HG02642 (cell line): ENCODE measurements at regions not wholly inside any gene's neighbourhood (a gene's known extent, or its start where the extent isn't known, plus 50 kb on each side); places are given as distances from the start of the nearest gene placed in this dataset.

Experiments used
- ATAC-seq: cut with Tn5 transposase; IDR thresholded peaks from one replicate; pipeline ENCODE4 v1.9.1; 2021; ENCODE audit warnings: mild to moderate bottlenecking; ENCODE audit not compliant: unreplicated experiment, poor library complexity

DNA sequence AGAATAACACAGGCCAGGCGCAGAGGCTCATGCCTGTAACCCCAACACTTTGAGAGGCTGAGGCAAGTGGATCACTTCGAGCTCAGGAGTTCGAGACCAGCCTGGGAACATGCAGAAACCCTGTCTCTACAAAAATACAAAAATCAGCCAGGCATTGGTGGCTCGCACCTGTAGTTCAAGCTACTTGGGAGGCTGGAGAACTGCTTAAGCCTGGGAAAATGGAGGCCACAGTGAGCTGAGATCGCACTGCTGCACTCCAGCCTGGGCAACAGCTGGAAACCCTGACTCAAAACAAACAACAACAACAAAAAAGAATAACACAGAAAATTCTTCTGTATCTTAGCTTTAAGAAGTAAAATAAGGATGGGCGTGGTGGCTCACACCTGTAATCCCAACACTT, 440.3 kb downstream of the LRATD1 start:
- ATAC-seq = no peak

DNA sequence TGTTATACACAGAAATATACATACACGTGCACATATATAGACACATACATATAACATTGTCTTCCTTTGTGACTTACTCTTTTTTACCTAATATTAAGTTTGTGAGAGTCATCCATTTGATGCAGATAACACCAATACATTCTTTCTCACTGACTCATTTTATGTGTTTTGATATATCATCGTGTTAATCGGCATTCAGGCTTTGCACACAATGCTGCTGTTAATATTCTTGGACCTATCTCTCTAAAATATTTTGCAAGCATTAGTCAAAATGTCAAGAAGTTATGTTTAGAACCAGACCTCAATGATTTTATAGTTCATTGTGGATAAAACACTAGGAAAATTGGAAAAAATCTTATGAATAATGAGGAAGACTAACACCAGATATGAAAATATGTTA, 441.1 kb downstream of the LRATD1 start:
- ATAC-seq = no peak

DNA sequence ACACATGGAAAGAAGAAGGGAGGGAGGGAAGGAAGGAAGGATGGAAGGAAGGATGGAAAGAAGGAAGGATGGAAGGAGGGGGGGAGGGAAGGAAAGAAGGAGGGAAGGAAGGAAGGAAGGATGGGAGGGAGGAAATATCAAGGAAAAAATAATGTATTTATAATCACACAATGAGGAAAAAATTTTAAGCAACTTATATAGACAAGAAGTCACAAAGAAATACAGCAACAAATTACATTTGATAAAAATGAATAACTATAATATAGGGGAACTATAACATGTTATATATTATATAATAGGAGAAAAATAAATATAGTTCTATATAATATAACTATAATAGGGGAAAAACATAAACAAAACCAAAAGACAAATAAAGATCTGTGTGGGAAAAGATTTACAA, 441.8 kb downstream of the LRATD1 start:
- ATAC-seq = no peak

DNA sequence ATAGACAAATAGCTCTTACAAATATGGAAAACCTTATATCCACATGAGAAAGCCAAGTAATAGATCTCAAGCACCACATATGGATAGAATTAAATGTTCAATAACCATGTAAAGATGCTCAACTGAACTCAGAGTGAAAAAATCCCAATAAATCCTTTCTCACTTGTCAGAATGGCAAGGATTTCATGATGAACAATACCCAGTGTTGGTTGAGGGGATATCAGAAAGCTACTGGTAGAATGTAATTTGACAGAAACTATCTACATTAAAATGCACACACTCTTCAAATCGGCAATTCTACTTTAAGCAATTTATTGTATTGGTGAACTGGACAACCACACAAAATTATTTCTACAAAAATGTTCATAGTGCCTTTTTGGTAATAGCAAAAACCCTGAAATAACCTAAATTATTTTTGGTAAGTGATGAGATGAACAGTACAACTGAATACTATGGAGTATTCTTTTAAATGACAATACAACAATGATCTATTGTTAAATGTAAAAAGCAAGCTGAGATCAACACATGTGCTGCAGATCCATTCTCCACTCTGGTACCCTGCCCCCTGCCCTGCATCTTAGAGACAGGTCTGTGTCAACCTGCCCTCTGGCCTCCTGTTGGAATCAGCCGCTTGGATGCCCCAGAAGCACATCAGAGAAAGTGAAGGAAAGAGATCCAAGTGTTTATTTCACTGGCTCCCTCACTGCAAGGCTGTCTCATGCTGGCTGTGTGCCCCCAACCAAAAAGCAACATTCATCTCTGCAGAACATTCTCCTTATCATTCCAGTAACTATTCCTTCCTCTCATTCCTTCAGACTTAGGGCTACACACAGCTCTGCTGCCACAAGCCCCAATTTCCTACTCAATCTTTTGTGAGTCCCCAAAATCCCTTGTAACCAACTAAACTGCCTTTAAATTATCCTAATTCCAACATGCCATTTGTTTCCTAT, 442.5 kb downstream of the LRATD1 start:
- no peak for ATAC-seq

DNA sequence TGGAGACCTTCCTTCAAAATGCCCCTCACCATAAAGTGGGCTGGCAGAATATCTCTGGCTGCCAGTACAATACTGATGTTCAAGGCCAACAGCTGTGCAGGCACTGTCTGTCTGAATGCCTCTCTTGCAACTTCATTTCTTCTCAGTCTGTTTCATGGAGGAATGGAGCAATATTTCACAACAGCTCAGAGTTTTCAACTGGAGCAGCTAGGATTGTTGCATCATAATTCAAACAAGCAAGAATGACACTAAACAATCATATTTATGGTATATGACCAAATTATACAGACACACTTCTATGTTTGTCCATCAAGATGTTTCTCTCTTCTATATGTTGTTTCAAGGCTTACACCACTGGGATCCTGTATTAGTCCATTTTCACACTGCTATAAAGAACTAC, 444.2 kb downstream of the LRATD1 start:
- ATAC-seq = no peak

DNA sequence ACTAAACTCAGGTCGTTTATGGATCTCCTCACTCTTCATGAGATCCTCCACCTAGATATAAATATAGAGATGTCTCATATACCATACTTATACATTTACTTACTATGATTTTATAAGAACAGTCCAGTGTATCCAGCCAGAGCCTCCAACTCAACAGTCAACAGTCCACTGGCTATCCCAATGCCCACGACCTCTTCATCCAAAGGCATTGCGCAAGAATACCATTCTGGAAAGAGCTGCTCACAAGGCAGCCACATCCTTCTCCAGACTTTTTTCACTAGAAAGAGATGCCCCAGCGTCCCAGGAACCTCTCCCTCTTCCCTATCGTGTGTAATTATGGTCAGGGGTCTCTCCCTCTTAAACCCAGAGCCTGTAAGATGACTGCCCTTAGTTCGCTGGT, 448.8 kb downstream of the LRATD1 start:
- no peak for ATAC-seq

DNA sequence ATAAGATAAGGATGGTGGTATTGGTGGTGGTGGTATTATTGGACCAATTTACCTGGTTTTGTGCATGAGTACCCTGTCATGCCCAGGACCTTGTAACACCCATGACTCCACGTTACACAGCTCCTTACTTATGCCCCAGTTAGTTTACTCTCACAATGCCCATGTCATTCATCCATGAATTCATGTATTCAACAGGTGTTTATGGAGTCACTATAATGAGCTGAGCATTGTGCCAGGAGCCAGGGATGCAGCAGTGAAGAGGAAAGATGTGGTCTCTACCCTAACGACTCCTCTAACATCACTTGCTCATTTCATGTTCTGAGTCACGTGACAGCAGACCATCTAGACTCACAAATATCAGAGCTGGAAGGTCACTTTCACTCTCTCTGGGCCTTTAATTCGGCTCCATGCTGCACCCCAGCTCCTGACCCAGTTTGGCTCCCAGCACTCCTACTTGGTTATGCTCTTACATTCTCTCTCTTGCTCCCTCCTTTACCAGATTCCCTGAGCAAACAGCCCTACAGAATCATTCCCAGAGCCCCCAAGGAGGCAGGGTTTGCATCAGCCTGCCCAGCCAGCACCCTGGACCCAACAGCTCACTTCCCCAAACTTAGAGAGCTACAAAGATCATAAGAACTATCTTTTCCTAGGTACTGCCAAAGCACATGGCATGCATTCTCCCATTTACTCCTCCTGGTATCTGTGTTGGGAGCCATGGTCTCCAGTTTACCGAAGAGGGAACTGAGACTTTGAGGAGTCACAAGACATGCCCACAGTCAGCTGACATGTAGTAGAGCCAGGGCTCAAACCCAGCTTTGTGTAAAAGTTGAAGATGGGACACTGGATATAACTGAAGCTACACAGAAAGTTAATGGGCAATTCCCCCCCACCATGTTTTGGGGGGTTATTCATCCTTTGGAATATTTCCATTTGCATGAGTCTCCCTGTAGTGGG, 449.9 kb downstream of the LRATD1 start:
- no peak for ATAC-seq

DNA sequence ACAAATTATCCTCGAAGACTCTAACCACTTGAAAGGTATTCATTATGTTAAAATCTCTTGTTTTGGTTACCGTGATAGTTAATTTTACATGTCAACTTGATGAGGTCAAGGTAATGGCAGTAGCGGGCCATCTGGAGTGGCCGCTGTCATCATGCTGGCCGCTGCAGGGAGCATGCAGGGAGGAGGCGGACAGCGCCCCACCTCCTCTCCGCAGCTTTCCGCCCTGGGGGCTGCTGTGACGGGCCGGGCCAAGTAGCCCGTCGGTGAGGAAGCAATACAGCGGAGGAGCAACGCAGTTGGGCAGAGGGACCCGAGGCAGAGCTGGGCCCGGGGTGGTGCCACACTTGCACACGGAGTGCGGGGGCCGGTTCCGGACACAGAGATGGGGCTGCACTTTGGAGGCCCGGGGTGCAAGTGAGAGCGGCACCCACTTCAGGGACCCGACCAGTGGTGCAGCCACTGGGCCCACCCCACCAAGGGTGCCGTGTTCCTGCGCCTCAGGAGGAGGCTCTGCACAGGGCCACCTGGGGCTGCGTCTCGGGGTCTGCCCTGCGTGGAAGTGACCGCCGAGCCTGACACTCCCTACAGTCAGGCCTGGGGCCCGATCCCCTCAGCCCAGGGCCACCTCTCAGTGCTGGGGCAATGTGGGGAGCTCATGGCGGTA, 452.4 kb downstream of the LRATD1 start:
- ATAC-seq = no peak

DNA sequence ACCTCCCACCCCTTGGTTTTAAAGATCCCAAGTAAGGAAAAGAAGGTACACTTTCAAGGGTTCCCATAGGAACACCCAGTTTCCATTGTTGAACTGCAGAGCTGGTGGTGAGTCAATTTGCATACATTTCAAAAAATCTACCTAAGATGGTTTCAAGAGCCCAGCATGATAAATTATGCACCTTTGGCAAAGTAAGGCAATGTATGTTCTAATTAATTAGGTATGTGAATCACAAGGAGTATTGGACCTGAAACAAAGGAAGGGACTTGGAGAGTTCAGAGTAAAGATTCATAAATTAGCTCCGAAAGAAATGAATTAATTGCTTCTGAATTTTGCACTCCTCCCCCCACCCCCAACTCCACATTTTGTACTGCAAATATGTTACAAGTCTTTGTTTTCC, 459.7 kb downstream of the LRATD1 start:
- ATAC-seq = no peak

DNA sequence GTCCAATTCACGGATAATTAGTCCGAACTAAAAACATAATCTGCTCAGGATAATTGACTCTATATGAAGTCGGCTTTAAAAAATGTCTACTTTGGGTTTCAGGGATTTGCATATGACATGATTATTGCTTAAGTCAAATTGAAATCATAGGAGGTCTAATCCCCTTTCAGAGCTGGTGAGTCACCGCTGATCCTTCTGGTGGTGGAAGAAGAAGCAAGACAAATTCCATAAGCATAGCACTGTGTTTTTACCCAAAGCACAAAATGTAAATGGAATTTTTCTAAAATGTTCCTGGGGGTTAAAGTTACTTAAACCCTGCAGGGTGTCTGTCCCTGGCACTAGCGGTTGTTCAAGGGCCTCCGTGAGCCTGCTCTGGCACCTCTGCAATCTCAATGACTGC, 460.2 kb downstream of the LRATD1 start:
- no peak for ATAC-seq

DNA sequence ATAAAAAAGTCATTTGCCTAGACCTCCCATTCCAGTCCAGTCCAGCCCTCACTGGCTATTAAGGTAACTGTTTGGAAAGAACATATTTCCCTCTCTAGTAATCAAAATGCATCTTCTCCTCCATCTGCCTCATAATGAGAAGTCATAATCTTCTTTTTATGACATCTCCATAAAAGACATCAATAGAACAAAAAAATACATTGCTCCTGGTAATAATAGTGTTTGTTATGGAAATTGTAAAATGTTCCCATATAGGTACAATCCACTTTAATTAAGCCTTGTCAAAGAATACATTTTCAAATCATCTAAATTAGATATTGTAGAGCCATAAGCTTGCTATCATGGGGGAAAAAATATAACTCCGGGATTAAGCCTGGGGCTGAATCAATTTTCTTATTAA, 461.6 kb downstream of the LRATD1 start:
- no peak for ATAC-seq

DNA sequence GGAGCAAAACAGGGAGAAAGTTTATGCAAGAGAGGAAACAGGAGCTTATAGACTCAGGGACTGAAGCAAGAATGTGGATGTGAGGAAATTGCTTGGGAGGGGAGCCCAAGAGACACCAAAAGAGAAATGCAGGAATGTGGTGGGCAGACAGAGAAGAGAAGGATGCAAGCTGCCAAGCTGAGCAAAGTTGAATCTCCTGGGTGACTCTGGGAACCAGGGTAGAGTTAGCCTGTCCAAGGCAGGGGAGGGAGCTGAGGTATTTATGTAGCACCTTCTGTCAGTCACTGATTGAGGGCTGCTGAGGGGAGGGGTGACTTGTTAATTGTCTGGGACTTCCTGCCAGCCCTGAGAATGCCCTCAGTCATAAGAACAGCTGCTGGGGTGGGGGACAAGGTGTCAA, 464.3 kb downstream of the NBAS start:
- ATAC-seq = no peak

DNA sequence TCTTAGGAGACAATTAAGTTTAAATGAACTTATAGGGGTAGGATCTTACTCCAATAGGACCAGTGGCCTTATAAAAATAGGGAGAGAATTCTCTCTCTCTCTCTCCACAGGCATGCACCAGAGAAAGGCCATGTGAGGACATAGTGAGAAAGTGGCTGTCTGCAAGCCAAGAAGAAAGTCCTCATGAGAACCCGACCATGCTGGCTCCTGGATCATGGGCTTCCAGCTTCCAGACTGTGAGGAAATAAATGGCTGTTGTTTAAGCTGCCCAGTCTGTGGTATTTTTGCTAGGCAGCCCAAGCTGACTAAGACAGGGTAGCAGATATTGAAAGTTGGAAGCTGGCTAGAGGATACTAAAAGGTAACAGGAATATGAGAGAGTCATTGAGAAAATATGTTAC, 454.0 kb downstream of the NBAS start:
- no peak for ATAC-seq

DNA sequence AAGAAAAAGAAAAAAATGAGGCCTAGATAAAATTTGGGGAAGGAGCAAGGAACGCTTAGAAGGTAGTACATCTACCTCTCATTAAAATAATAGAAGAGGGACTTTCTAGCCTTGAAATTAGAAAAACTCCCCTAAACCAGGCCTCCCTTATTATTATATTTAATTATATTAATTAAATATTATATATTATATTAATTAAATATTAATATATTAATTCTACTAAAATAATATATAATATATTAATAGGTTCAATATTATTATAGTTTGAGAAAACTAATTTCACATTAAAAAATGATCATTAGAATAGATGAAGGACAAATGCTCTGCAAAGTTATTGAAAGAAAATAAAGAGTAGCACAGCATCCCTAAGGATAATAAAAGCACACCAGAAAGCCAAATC, 449.4 kb downstream of the NBAS start:
- no peak for ATAC-seq

DNA sequence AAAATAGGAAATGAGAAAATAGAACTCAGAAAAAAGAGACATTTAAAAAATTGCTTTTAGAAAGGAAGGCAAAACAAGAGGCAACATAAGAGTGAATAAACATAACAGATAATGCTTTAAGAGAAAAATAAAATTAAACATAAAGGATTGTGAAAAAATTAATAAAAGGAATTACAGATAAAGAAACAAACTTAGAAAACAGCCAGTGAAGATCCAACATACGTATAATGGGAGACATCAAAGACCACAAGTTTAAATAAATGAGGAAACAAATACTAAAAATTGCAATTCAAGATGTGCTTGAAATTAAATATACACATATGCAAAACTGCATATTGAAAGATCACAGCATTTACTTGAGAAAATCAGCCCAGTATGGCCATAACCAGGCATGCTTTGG, 448.9 kb downstream of the NBAS start:
- no peak for ATAC-seq

DNA sequence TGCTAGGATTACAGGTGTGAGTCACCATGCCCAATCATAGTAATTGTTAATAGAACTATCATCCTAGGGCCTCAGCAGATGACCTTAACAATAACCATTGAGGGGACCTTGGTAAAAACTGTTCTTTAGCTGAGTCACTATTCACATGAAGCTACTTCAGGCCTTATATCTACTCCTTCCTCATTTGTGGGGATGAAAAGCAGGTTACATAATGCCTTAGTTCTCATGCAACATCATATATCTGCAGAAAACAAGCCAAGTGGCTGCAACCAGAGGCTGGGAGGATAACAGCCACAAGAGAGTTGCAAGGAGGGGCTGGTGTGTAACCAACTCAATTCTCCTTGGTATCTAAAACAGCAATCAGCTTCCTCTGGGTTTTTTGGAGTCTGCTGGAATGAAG, 445.4 kb downstream of the NBAS start:
- ATAC-seq = no peak

DNA sequence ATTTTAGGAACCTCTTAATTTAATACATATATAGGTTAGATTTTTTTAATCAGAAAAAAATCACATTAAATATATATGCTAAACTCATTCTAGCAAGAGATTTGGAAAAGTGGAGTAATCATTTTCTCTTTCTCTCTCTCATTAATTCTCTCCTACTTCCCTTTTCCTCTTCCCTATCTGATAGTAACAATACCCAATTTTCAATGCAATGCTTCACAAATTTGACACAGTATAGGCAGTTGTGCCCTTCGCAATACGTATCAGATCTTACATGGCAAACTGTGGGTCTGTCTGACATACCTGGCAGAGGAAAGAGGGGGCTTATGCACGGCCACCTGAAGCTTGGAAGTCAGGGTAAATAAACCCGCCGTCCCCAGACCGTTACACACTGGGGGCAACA, 444.3 kb downstream of the NBAS start:
- no peak for ATAC-seq
